ENCODE measurements at regions not wholly inside any gene's neighbourhood (a gene's known extent, or its start where the extent isn't known, plus 50 kb on each side); places are given as distances from the start of the nearest gene placed in this dataset.

DNA sequence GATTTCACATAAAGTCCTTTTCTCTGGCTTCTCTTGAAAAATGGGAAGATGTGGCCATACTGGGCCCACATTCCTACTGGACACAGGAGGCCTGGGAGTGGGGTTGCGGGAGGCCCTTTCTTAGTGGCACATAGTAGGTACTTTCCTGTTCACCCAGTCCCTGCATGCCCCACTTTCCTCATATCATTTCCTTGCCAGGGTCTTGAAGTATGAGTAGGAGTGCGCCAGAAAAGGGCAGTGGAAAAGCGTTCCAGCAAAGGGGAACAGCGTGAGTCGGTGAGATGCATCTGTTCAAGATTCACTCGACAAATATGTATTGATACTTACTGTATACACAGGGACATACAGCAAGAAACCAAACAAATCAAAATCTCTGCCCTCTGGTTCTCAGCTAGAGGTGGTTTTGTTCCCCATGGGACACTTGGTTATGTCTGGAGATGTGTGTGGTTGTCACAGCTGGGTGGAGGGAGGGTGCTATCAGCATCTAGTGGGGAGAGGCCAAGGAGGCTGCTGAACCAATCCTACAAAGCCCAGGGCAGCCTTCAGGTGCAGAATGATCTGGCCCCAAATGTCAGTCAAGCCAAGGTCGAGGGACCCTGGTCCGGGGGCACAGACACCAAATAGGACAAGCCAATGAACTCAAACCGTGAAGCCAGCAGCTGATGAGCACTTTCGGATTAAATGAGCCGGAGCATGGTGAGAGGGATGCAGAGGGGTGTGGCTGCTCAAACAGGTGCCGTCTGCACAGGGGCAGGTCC is 151.4 kb downstream of the CEBPB start:
- Histone ChIP-seq H3K27me3 (ENCODE audit: control insufficient read depth, insufficient read depth, low read length) (peaks cover 30% of the 10 kb centered on the region), H3K36me3 (ENCODE audit: control insufficient read depth, insufficient read depth, low read length) (no peaks in the 10 kb centered on the region), H3K4me3 (ENCODE audit: low read length) (no peak overlapping the region), H3K27ac (ENCODE audit: low read length) (no peak overlapping the region), H3K9me3 (ENCODE audit: control insufficient read depth, insufficient read depth, low read length) (no peaks in the 10 kb centered on the region), H3K4me1 (ENCODE audit: control insufficient read depth, insufficient read depth, low read length) (peaks cover 57% of the 10 kb centered on the region)
- WGBS (ENCODE audit: insufficient coverage) = 97% methylated on average over 12 of the region's 12 CpGs
- no peak overlapping the region for H3K27ac Mint-ChIP-seq
- TF ChIP-seq, protein P1, sequence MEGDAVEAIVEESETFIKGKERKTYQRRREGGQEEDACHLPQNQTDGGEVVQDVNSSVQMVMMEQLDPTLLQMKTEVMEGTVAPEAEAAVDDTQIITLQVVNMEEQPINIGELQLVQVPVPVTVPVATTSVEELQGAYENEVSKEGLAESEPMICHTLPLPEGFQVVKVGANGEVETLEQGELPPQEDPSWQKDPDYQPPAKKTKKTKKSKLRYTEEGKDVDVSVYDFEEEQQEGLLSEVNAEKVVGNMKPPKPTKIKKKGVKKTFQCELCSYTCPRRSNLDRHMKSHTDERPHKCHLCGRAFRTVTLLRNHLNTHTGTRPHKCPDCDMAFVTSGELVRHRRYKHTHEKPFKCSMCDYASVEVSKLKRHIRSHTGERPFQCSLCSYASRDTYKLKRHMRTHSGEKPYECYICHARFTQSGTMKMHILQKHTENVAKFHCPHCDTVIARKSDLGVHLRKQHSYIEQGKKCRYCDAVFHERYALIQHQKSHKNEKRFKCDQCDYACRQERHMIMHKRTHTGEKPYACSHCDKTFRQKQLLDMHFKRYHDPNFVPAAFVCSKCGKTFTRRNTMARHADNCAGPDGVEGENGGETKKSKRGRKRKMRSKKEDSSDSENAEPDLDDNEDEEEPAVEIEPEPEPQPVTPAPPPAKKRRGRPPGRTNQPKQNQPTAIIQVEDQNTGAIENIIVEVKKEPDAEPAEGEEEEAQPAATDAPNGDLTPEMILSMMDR (IDR thresholded peaks at IDR 0.05) = no peak
- no peak for ATAC-seq
- H3K36me3 Mint-ChIP-seq = no peaks in the 10 kb centered on the region
- H3K9me3 Mint-ChIP-seq = no peaks in the 10 kb centered on the region
- peaks cover 33 to 44% of the 10 kb centered on the region in 2 donors for H3K4me1 Mint-ChIP-seq
- intact Hi-C loops (cut with micrococcal nuclease) = loop anchor here (2.0 kb wide), 1 partner anchor 17 kb away; no protein-coding TSS in a partner anchor
- H3K4me3 Mint-ChIP-seq = no peak overlapping the region
- no peak for DNase-seq
- peaks cover 10 to 41% of the 10 kb centered on the region in 2 donors for H3K27me3 Mint-ChIP-seq (ENCODE audit: low read depth in 2 of 2)

DNA sequence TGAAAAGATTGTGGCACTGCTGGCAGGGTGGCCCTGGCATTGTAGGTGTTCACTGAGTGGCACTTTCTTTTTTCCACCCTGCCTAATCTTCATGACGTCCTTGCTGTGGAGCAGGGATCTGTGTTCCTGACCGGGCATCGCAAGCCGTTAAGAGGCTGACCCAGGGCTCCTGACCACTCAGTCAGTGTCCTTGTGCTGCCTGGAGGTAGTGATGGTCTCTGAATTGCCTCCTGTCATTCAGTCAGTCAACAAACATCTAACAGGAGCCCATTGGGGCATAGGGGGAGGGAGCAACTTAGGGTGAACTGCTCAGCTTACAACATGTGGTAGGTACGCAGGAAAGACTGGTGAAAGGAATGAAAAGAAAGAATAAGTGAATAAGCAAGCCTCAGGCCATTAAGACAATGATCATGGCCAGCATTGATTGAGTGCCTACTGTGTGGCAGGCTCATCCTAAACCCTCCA is 152.0 kb downstream of the CEBPB start:
- peaks cover 14 to 45% of the 10 kb centered on the region in 2 donors for H3K27me3 Mint-ChIP-seq (ENCODE audit: low read depth in 2 of 2)

DNA sequence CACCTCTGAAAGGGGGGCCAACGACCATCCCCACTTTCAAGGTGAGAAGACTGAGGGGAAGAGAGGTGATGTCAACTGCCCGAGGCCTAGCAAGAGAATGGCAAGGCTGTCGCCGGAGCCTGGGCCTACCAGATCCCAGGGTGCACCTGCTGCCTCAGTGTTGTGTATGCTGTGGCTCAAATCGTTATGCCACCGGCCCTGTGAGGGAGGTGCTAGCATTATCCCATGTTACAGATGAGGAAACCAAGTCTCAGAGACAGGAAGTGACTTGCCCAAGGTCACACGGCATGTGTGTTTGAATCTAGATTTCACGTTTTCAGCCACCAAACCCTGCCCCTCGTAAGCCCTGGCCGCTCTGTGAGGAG is 152.5 kb downstream of the CEBPB start:
- peaks cover 36 to 45% of the 10 kb centered on the region in 2 donors for H3K4me1 Mint-ChIP-seq
- no peak for ATAC-seq

More for the DNA sequence above, 152.0 kb downstream of the CEBPB start:
- H3K27me3 ChIP-seq (ENCODE audit: control insufficient read depth, insufficient read depth, low read length) = peaks cover 36% of the 10 kb centered on the region
- no peak overlapping the region for H3K27ac ChIP-seq (ENCODE audit: low read length)
- TF ChIP-seq, protein P1 (IDR thresholded peaks at IDR 0.05) = no peak
- peaks cover 34 to 44% of the 10 kb centered on the region in 2 donors for H3K4me1 Mint-ChIP-seq
- H3K9me3 Mint-ChIP-seq = no peaks in the 10 kb centered on the region
- H3K9me3 ChIP-seq (ENCODE audit: control insufficient read depth, insufficient read depth, low read length) = no peaks in the 10 kb centered on the region
- peaks cover 61% of the 10 kb centered on the region for H3K4me1 ChIP-seq (ENCODE audit: control insufficient read depth, insufficient read depth, low read length)
- no peaks in the 10 kb centered on the region for H3K36me3 Mint-ChIP-seq
- H3K36me3 ChIP-seq (ENCODE audit: control insufficient read depth, insufficient read depth, low read length) = no peaks in the 10 kb centered on the region
- no peak for ATAC-seq
- no peak overlapping the region for H3K4me3 Mint-ChIP-seq
- H3K4me3 ChIP-seq (ENCODE audit: low read length) = no peak overlapping the region
- intact Hi-C loops (cut with micrococcal nuclease) = loop anchor here (2.0 kb wide), 1 partner anchor 18 kb away; no protein-coding TSS in a partner anchor
- no peak overlapping the region for H3K27ac Mint-ChIP-seq
- no peak for DNase-seq
- WGBS (ENCODE audit: insufficient coverage) = 96% methylated on average over 5 of the region's 5 CpGs

More for the DNA sequence above, 152.5 kb downstream of the CEBPB start:
- DNase-seq = no peak
- Mint-ChIP-seq H3K4me3 (no peak overlapping the region), H3K27me3 (ENCODE audit: low read depth in 2 of 2) (peaks cover 14 to 49% of the 10 kb centered on the region in 2 donors), H3K9me3 (no peaks in the 10 kb centered on the region), H3K36me3 (no peaks in the 10 kb centered on the region), H3K27ac (no peak overlapping the region)
- Histone ChIP-seq H3K36me3 (ENCODE audit: control insufficient read depth, insufficient read depth, low read length) (no peaks in the 10 kb centered on the region), H3K4me1 (ENCODE audit: control insufficient read depth, insufficient read depth, low read length) (peaks cover 60% of the 10 kb centered on the region), H3K4me3 (ENCODE audit: low read length) (no peak overlapping the region), H3K9me3 (ENCODE audit: control insufficient read depth, insufficient read depth, low read length) (no peaks in the 10 kb centered on the region), H3K27ac (ENCODE audit: low read length) (no peak overlapping the region), H3K27me3 (ENCODE audit: control insufficient read depth, insufficient read depth, low read length) (peaks cover 40% of the 10 kb centered on the region)
- WGBS (ENCODE audit: insufficient coverage) = 86% methylated on average over 10 of the region's 10 CpGs
- TF ChIP-seq, protein P1 (IDR thresholded peaks at IDR 0.05) = no peak
- intact Hi-C loops (cut with micrococcal nuclease) = loop anchor here (2.0 kb wide), 1 partner anchor 18 kb away; no protein-coding TSS in a partner anchor
